Fibroblast of lung (primary cell): ENCODE measurements at regions not wholly inside any gene's neighbourhood (a gene's known extent, or its start where the extent isn't known, plus 50 kb on each side); places are given as distances from the start of the nearest gene placed in this dataset.

Experiments used
- CTCF ChIP-seq, 2 donors: IDR thresholded peaks in 1 of 2; conservative IDR thresholded peaks in 1 of 2; 1 replicate in 1 of 2; 2 replicates in 1 of 2; pipeline ENCODE4 v1.5.1; 2011 to 2012; ENCODE audit warnings: low read length in 2 of 2, control low read depth in 1 of 2, inconsistent platforms in 1 of 2, low read depth in 1 of 2, mild to moderate bottlenecking in 1 of 2
- EZH2 ChIP-seq: IDR thresholded peaks from 2 replicates; pipeline ENCODE4 v1.5.1; 2012; ENCODE audit warnings: low read length, control low read depth, mild to moderate bottlenecking; ENCODE audit errors: missing control alignments

- TF ChIP-seq CTCF (conservative IDR thresholded peaks at IDR 0.05 in 1 of 2, IDR thresholded peaks at IDR 0.05 in 1 of 2; ENCODE audit: low read depth in 1 of 2, low read length in 2 of 2) (no peak), EZH2 (no peak)
These were observed 141.2 kb upstream of the ABCB5 start for GRCh38 chr7:20474249-20474648.
